Breast epithelium (tissue), 4 donors: ENCODE measurements at regions not wholly inside any gene's neighbourhood (a gene's known extent, or its start where the extent isn't known, plus 50 kb on each side); places are given as distances from the start of the nearest gene placed in this dataset.
A peak's percentile ranks its signal among the peaks of the same experiment; 100 is the strongest.

Experiments used
- DNase-seq, 2 donors: peaks; one replicate each; pipeline ENCODE4 v3.0.0-alpha.2; 2019; ENCODE audit warnings: low spot score in 2 of 2
- H3K27ac ChIP-seq, 2 donors: fragments of 200-600 bp; sonication (generic) in 1 of 2; one replicate each; pipeline ENCODE4 v1.5.1; 2016 to 2019; ENCODE audit warnings: mild to moderate bottlenecking in 1 of 2
- H3K27me3 ChIP-seq, 2 donors: fragments of 200-600 bp; sonication (generic) in 1 of 2; one replicate each; pipeline versions ENCODE4 v1.5.1 to v1.6.0; 2017 to 2019; ENCODE audit warnings: control low read depth in 1 of 2, mild to moderate bottlenecking in 1 of 2
- H3K36me3 ChIP-seq: fragments of 200-600 bp; one replicate; pipeline ENCODE4 v1.5.1; 2019
- H3K4me1 ChIP-seq, 2 donors: fragments of 200-600 bp; sonication (generic); one replicate each; pipeline ENCODE4 v1.5.1; 2016 to 2019; ENCODE audit warnings: control low read depth in 1 of 2
- H3K4me3 ChIP-seq, 3 donors: fragments of 200-600 bp; sonication (generic); 1 replicate in 2 of 3; 2 replicates in 1 of 3; pipeline ENCODE4 v1.5.1; 2016 to 2019; ENCODE audit warnings: mild to moderate bottlenecking in 3 of 3, moderate library complexity in 2 of 3
- H3K9me3 ChIP-seq, 2 donors: fragments of 200-600 bp; sonication (generic) in 1 of 2; one replicate each; pipeline ENCODE4 v1.5.1; 2016 to 2019; ENCODE audit warnings: control low read depth in 1 of 2
- POLR2A ChIP-seq: fragments of 450-650 bp; IDR thresholded peaks from one replicate; pipeline ENCODE4 v1.6.1; 2016; ENCODE audit warnings: antibody characterized with exemption, mild to moderate bottlenecking, moderate library complexity
- POLR2AphosphoS5 ChIP-seq, 3 donors: sonication (generic); formaldehyde crosslinking; IDR thresholded peaks; one replicate each; pipeline ENCODE4 v1.6.1; 2017; ENCODE audit warnings: antibody characterized with exemption in 3 of 3
- intact Hi-C: fragments of 100-400 bp; cut with DNase I; formaldehyde crosslinking; loops from one replicate; pipeline ENCODE4 v1.15.1; 2023; ENCODE audit warnings: low total_unique reads
- TF ChIP-seq, protein P1 (sequence below), 3 donors: fragments of 450-650 bp; IDR thresholded peaks; one replicate each; pipeline ENCODE4 v1.5.1; 2016 to 2017; ENCODE audit warnings: antibody characterized with exemption in 3 of 3, mild to moderate bottlenecking in 3 of 3, moderate library complexity in 3 of 3

DNA sequence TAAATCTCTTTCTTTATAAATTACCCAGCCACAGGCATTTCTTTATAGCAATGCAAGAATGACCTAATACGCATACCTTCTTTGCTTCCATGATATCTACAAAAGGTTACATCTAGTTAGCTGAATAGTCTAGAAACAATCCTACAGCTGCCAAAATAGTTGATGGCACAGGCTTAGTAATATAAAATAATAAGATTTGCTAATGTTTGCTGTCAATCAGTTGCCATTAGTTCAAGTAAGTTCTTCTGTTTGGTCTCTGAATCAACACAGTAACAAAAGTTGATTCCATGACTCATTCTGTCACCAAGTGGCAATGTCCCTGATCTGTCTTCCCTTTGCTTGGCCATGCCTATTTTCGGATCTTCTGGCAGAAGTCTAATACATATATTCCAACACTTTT is 470.2 kb downstream of the SPRY1 start:
- no peaks in the 10 kb centered on the region for H3K9me3 ChIP-seq
- H3K4me1 ChIP-seq, result no peaks in the 10 kb centered on the region
- no peak for DNase-seq
- H3K36me3 ChIP-seq, result no peaks in the 10 kb centered on the region
- no peaks in the 10 kb centered on the region for H3K27me3 ChIP-seq
- intact Hi-C loops, result no loop called here
- no peak overlapping the region for H3K4me3 ChIP-seq
- no peak overlapping the region for H3K27ac ChIP-seq
- no peak for TF ChIP-seq POLR2A
- no peak for TF ChIP-seq POLR2AphosphoS5 (IDR thresholded peaks at IDR 0.05)
- TF ChIP-seq, protein P1, sequence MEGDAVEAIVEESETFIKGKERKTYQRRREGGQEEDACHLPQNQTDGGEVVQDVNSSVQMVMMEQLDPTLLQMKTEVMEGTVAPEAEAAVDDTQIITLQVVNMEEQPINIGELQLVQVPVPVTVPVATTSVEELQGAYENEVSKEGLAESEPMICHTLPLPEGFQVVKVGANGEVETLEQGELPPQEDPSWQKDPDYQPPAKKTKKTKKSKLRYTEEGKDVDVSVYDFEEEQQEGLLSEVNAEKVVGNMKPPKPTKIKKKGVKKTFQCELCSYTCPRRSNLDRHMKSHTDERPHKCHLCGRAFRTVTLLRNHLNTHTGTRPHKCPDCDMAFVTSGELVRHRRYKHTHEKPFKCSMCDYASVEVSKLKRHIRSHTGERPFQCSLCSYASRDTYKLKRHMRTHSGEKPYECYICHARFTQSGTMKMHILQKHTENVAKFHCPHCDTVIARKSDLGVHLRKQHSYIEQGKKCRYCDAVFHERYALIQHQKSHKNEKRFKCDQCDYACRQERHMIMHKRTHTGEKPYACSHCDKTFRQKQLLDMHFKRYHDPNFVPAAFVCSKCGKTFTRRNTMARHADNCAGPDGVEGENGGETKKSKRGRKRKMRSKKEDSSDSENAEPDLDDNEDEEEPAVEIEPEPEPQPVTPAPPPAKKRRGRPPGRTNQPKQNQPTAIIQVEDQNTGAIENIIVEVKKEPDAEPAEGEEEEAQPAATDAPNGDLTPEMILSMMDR (IDR thresholded peaks at IDR 0.05), result no peak

- TF ChIP-seq POLR2A (no peak), POLR2AphosphoS5 (IDR thresholded peaks at IDR 0.05) (no peak)
- TF ChIP-seq, protein P1 (IDR thresholded peaks at IDR 0.05), result no peak
- Histone ChIP-seq H3K36me3 (no peaks in the 10 kb centered on the region), H3K4me1 (no peaks in the 10 kb centered on the region), H3K27ac (no peak overlapping the region), H3K27me3 (no peaks in the 10 kb centered on the region), H3K9me3 (no peaks in the 10 kb centered on the region), H3K4me3 (no peak overlapping the region)
- intact Hi-C loops, result no loop called here
- DNase-seq, result no peak
Observed at GRCh38 chr4:123867910-123868587, 471.5 kb downstream of the SPRY1 start.

DNA sequence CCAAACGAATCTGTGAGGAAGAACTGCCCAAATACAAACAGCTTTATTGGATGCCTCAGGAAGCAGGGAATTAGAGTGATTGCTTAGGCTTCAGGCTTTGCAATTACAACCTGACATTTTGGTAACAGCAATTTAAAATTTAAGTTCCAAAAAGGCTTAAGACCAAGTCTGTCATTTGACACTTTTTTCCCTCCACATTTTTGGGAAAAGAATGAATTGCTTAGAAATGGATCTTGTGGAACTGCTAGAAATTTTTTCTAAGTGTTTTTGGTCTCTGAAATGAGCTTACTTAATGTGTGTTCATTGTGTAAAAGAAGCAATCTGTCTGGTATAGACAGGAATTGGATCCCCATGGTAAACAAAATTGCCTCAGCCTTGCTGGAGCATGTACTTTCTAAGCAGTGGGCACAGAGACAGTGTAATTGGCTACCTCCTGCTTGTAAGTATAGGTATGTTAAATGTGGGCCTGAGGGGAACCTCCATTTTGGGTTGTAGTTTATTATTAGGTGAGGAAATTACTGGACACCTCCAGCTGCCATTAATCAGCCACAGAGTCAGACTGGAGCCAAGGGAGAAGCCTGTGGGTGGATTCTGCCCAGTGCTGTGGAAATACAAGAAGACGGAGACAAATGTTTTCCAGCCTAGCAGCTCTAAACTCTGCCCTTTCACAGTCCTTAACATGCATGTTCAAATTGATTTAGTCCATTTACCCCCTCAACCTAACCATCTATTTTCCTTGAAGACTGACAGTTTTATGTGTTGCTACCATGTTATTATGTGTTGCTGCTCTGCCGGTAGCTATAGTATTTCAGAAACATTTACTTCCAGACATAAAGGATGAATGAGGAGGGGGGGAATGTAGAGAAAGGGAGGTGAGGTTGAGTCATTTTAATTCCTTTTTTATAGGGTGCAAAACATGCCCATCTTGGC is 473.0 kb downstream of the SPRY1 start:
- Histone ChIP-seq H3K4me1 (no peaks in the 10 kb centered on the region), H3K9me3 (no peaks in the 10 kb centered on the region), H3K27ac (peak overlapping the region in 1 of 2 donors; percentile 49), H3K27me3 (no peaks in the 10 kb centered on the region), H3K36me3 (no peaks in the 10 kb centered on the region), H3K4me3 (no peak overlapping the region)
- TF ChIP-seq POLR2AphosphoS5 (IDR thresholded peaks at IDR 0.05) (no peak), POLR2A (no peak)
- TF ChIP-seq, protein P1 (IDR thresholded peaks at IDR 0.05), result no peak
- no peak for DNase-seq
- intact Hi-C loops, result no loop called here

GRCh38 chr4:123870216-123870876 is 473.8 kb downstream of the SPRY1 start:
- TF ChIP-seq POLR2A (no peak), POLR2AphosphoS5 (IDR thresholded peaks at IDR 0.05) (no peak)
- TF ChIP-seq, protein P1 (IDR thresholded peaks at IDR 0.05), result no peak
- H3K4me3 ChIP-seq, result no peak overlapping the region
- intact Hi-C loops, result no loop called here
- H3K36me3 ChIP-seq, result no peaks in the 10 kb centered on the region
- H3K27ac ChIP-seq, result no peak overlapping the region
- DNase-seq, result no peak
- no peaks in the 10 kb centered on the region for H3K9me3 ChIP-seq
- no peaks in the 10 kb centered on the region for H3K27me3 ChIP-seq
- H3K4me1 ChIP-seq, result no peaks in the 10 kb centered on the region

- Histone ChIP-seq H3K9me3 (no peaks in the 10 kb centered on the region), H3K27ac (no peak overlapping the region), H3K4me1 (no peaks in the 10 kb centered on the region), H3K27me3 (no peaks in the 10 kb centered on the region), H3K4me3 (no peak overlapping the region), H3K36me3 (no peaks in the 10 kb centered on the region)
- intact Hi-C loops, result no loop called here
- no peak for DNase-seq
- TF ChIP-seq POLR2A, result no peak
- TF ChIP-seq POLR2AphosphoS5 (IDR thresholded peaks at IDR 0.05), result no peak
- TF ChIP-seq, protein P1 (IDR thresholded peaks at IDR 0.05), result no peak
Observed at GRCh38 chr4:123871341-123871740, 474.7 kb downstream of the SPRY1 start.
